ENCODE measurements at regions not wholly inside any gene's neighbourhood (a gene's known extent, or its start where the extent isn't known, plus 50 kb on each side); places are given as distances from the start of the nearest gene placed in this dataset.

DNA sequence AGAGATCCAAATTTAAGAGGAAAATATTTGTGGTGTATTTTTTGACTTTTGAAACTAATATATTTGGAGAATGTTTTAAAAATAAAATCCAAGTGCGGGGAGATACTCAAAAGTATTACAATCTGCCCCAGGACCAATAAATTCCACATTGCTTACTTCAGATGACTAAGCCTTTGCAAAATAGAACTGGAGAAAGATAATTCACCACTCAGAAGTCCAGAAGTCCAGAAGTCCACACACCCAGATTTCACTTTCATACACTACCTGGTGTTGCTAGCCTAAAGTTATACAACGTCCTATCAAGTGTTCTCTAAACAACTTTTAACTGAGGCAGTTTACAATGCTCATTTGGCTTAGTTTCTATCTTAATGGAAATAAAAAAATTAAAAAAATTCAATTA, 487.0 kb upstream of the SEMA3D start:
- DNase-seq (ENCODE audit: low read depth in 2 of 2) = no peak

DNA sequence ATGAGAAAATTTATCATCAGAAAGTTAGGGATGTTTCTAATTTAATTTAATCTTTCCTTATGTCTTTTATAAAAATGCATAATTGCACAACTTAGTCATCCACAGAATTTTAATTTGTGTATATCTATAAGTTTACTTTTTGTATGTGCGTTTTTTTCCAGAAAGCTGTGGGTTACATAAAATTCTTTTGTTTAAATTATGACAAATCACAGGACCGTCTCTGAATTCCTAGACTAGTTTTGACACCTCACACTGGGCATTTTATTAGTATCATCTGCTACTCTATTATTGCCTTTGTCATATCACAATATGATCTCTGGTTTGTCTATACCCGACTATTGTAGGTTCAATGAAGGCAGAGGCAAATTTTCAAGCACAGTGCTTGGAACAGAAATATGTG, 482.4 kb upstream of the SEMA3D start:
- no peak for DNase-seq (ENCODE audit: low read depth in 2 of 2)

GRCh38 chr7:85664341-85664740, 477.5 kb upstream of the SEMA3D start:
- DNase-seq (ENCODE audit: low read depth in 2 of 2) = no peak

- DNase-seq (ENCODE audit: low read depth in 2 of 2) = no peak
These were observed 472.5 kb upstream of the SEMA3D start for GRCh38 chr7:85659364-85659763.

DNA sequence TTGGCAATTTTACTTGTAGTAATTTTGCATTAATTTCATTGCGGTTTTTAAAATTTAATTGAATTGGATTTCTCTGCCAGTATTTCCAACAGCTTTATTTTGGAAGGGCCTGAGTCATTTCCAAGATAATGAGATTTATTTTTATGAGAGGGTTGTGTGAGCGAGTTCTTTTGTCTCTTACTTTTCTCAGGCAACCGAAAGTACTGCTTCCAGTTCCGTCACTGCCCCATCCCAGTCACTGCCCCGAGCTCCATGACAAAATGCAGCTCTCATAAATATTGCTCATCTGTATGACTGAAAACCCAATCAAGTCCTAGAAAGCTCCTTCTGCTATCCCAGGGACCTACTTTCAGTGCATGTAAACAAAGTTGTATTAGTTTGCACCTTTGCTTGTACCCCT, 468.4 kb upstream of the SEMA3D start:
- no peak for DNase-seq (ENCODE audit: low read depth in 2 of 2)

DNA sequence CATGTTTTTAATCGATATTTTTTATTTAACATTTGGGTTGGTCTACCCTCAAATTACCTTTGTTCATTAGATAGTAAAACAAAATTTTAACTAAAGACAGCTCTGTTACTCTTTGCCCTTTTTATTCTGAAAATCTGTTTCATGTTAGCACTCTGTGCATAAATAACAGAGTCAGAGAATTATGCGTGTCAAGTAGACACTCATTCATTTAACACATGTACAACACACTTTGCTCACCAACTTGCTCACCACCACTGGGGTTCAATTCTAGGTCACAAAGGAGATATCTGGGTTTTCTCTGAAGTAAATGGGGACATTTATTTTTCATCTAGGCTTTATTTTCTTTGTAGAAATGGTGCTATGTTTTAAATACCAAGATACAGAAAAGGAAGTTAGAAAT, 457.4 kb upstream of the SEMA3D start:
- no peak for DNase-seq (ENCODE audit: low read depth in 2 of 2)

DNA sequence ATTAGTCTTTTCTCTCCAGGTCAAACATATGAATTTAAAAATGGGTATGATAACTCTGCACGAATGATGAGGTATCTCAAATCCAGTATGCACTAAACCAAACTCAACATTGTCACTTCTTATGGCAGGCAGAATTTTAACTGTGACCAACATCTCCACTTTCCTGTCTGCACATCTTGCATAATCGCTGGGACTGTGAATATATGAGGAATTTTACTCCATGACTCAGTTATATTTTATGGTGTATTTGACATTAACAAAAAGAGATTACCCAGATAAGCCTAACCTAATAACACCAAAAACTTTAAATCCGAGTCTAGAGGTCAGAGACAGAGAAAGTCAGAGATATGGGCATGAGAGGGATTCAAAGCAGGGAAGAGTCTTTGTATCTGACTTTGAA, 454.5 kb upstream of the SEMA3D start:
- no peak for DNase-seq (ENCODE audit: low read depth in 2 of 2)

DNA sequence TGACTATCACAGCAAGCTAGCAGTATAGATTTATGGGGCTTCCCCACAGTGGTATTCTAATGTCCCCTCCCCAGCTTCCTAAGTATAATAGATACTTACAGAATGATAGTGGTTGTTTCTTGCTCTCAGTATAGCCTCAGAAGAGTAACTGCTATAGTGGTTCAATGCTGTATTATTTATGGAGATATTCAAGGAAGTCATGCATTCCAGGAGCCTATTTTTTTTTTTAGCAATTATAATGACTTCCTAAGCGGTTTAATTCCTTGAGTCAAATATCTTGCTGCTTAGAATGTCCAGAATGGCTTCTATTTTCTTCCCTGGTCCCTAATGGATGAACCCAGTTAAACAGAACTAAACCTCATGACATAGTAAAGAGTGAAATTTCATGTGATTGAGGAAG, 451.5 kb upstream of the SEMA3D start:
- no peak for DNase-seq (ENCODE audit: low read depth in 2 of 2)

DNA sequence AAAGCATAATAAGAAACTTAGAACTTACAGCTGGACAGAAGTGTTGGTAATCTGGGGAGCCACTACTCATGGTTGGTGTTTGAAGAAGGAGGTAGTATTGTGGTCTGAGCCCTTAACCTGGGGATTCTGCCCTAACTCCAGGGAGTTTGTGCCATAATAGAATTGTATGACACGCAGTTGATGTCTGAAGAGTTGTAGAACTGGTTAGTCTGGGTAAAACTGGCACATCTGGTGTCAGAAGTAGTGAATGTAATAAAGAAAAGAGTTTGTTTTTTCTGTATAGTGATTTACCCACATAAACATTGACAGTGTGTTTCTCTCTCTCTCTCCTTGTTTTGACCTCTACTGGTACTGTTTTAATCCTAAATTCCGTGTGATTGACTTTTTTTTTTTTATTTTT, 448.1 kb upstream of the SEMA3D start:
- no peak for DNase-seq (ENCODE audit: low read depth in 2 of 2)

DNA sequence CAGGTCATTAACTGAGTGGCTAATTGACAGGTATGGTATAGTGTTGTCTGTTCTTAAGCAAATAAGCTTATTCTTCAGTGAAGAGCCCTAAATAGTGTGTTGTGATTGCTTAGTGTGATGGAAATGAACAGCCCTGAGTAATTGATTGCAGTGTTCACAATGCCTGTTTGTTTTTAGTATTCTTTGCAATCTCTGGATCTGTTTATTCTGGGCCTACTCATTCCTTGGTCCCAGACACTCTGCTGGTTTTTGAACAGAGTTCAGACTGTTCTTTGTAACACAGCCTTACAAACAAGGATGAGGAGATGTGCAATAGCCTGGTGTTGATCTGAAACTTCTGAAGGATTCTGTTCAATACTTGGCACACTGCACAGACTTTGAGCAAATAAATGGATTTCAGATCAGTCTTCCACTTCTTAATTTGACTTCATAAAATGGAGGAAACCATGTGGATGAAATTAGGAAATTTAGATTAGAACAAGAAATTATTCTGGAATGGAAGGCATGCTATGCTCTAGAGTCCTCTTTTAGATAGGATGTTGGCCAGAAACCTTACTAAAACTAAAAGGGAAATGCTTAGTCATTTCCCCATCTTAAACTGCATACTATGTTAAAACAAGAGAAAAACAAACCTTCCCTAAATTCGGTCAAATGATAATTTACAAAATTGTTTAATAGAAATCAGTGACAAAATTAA, 444.2 kb upstream of the SEMA3D start:
- no peak for DNase-seq (ENCODE audit: low read depth in 2 of 2)

GRCh38 chr7:85627791-85628586, 441.1 kb upstream of the SEMA3D start:
- no peak for DNase-seq (ENCODE audit: low read depth in 2 of 2)

DNA sequence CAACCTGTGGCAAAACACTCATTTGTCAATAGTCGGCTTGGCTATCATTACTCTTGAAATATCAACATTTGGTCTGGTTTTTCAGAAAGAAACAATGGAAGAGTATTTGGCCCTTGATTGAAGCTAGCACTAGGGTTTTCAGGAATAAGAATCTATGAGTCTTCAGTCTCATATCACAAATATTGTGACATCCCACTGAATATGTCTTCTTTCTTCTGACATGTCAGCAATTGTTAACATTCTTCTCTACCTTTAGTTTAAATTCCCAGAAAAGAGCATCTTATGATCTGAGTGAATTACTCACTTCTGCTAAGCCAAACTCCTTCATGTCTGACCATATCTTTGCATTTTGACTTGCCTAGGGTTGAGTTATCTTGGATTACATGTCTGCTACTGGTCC, 435.2 kb upstream of the SEMA3D start:
- DNase-seq (ENCODE audit: low read depth in 2 of 2) = no peak

DNA sequence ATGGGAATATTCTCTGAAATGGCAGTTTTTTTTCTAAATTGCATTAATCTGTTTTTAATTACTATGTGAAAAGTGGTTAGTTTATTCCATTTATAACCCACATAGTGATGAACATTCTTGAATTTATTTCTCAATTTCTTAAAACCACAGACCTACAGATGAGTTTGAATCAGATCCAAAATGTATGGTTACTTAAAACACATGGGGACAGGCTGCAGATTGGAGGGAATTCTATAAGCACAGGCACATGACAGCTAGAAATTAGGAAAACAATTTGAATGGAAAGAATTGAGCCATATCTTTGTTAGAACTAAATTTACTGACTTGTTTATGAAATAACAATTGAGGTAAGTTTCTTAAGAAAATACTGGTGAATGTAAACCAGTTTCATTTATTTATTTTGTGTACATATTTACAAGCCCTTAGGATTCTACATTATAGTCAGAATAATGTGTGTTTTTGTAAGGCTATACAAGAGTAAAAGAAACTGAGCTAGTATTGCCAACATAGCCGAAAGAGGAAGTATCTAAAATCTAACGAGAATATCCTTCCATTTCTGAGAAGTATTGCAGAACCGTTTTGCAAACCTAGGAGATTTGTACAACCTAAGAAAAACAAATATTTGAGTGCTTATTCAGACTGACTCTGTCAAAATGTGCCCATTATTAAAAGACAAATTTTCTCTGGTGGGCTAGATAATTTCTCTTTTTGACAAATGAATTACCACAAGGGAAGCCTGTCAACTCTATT, 434.3 kb upstream of the SEMA3D start:
- no peak for DNase-seq (ENCODE audit: low read depth in 2 of 2)

DNA sequence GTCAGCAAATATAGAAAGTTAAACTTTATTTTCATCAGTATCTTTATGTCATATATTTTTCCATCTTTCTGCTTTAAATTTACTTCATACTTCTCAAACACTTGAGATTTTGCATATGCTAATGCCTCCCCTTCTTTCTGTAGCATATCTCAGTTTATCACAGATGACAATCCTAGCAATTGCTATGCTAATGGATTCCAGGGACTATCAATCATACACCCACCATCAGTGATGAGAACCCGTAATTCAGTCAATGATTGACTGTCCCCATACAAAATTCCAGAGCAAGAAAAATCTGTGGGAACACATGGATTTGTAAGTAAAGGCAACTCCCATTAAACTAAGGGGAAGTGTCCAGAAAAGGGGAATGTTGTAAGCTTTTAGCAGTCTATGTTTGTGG, 432.4 kb upstream of the SEMA3D start:
- no peak for DNase-seq (ENCODE audit: low read depth in 2 of 2)

DNA sequence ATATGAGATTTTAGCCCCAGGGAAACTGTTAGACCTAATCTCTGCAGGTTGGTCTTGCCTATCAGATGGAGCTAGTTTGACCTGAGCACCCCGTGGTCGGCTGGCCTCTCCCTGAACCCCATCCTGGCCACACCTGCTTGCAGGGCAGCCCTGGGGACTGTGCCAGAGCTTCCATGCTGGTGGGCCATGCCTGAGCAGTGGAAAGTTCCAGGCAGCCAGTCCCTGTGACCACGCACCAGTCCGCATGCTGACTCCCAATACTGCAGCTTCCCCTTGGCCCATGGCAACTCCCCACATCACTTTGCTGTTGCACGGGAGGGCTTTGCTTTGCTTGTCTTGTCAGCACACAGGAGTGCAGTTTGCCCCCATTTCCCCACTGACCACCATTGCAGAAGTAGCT, 427.8 kb upstream of the SEMA3D start:
- no peak for DNase-seq (ENCODE audit: low read depth in 2 of 2)

DNA sequence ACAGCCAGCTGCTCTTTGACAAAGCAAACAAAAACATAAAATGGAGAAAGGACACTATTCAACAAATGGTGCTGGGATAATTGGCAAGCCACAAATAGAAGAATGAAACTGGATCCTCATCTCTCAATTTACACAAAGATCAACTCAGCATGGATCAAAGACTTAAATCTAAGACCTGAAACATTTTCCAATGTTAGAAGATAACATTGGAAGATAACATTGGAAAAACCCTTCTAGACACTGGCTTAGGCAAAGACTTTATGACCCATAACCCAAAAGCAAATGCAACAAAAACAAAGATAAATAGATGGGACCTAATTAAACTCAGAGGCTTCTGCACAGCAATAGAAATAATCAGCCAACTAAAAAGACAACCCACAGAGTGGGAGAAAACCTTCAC, 425.7 kb upstream of the SEMA3D start:
- no peak for DNase-seq (ENCODE audit: low read depth in 2 of 2)

- DNase-seq (ENCODE audit: low read depth in 2 of 2) = no peak
These were observed 421.9 kb upstream of the SEMA3D start for GRCh38 chr7:85608804-85609203.

DNA sequence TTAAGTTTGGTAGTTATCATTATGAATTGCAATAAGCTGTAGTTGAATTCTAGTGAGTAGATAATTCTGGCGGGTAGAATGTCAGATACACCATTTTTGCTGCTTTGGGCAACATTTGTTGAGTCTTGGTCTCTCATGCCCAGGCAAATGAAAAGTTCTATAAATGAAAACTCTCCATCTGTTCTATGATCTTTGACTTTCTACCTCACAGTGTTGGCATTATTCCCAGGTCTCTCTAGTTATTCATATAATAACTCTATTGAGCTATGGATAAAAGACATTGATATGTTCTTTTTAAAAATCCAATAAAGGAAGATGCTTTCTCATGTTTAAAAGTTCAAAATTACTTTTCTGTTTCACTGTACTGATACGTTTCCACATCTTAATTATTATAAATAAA, 415.3 kb upstream of the SEMA3D start:
- no peak for DNase-seq (ENCODE audit: low read depth in 2 of 2)

- no peak for DNase-seq (ENCODE audit: low read depth in 2 of 2)
These were observed 413.5 kb upstream of the SEMA3D start for GRCh38 chr7:85600395-85600794.

DNA sequence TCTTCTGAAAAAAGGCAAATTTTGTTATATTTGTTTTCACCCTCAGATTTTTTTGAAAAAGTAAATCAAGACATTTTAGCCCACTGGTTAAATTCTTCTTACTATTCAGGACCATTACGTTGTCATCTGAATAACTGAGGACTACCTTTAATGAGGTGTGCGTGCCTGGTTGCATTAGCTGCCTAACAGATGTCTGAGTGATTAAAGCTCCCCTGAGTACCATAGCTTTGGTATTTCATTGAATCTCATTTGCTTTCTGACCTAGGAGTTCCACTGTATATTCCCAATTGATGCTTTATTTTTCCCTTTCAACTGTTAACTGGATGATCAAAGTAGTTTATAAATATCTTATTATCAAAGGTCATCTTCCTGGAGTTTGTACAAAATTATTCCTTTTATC, 410.0 kb upstream of the SEMA3D start:
- no peak for DNase-seq (ENCODE audit: low read depth in 2 of 2)

DNA sequence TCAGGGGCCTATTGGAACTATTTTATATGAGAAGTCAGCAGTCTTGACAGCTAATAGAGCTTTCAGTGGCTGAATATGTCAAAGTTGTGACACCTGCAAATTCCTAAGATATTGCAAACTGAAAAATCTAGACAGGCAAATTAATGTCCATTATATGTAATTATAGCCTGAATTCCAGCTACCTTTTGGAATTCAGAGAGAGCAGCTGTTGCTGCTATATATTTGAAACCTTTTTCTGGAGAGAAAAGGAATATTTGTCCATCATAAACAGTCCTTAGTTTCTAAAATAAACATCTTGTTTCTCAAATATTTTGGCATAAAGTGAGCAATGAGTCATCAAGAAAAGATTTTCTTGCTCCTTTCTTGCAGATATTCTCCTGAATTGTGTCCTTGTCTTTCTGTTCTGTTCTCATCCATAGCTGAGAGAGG, 408.9 kb upstream of the SEMA3D start:
- DNase-seq (ENCODE audit: low read depth in 2 of 2) = no peak

- no peak for DNase-seq (ENCODE audit: low read depth in 2 of 2)
These were observed 406.5 kb upstream of the SEMA3D start for GRCh38 chr7:85593355-85593754.

DNA sequence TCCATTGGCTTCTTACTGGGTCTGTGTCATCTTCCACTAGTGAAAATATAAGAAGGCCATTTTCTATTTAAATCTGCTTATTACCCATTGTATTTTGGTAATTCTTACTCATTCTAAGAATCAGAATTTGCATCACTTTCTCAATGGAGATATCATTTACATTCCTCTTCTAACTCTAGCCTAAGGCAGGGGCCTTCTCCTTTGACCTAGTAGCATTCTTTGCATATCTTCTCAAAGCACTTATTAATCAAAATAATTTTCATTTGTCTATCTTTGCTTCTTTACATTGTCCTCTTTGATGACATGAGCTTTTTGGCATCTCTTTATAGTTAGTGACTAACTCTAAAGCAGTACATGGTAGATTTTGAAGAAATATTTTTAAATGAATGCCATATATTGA, 400.9 kb upstream of the SEMA3D start:
- DNase-seq (ENCODE audit: low read depth in 2 of 2) = no peak

All from stimulated activated CD8-positive, alpha-beta memory T cell treated with anti-CD3 and anti-CD28 coated beads, Interleukin-2, amount 100 ng/mL, for 48 hours (primary cell).